ENCODE measurements at regions not wholly inside any gene's neighbourhood (a gene's known extent, or its start where the extent isn't known, plus 50 kb on each side); places are given as distances from the start of the nearest gene placed in this dataset.
"Not testable (repeated sequence)": the region's sequence is repeated elsewhere in the genome, so short reads cannot be mapped to it uniquely, and the experiment has no call there.

GRCh38 chr2:121818546-121818945 lies 63.1 kb downstream of the TSN start:
- no peak for DNase-seq

GRCh38 chr2:121819846-121820245 lies 64.4 kb downstream of the TSN start:
- no peak for DNase-seq

DNA sequence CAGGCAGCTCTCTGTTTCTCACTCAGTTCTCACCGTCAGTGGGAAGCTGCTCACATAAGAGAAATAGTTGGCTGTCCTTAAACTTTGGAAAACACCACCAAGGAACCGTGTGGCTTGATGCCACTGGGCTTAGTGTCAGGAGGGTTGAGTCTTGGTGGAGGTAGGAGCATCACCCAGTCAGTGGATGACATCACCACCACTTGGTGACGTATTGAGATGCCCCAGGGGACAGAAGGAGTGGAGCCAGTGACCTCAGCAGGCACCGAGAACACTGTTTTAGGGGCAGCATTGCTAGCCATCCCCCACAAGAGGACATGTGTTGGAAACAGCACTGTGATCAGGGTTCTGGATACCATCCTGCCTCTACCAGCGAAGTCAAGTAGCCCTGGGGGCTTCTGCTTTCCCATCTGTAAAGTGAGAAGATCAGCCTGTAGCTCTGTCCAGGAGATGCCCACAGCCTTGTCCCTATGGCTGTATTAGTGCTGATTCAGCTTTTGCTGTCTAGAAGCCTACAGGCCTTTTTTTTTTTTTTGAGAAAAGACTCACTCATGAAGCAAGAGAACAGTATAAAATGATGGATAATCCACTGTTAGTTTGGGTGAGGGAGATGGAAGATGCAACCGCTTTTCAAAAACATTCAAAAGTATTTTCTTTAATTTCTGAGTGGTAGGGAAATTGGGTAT lies 66.2 kb downstream of the TSN start:
- DNase-seq, result no peak

- DNase-seq, result no peak
Measured at GRCh38 chr2:121824264-121824663, 68.8 kb downstream of the TSN start.

GRCh38 chr2:121825003-121825950 lies 69.8 kb downstream of the TSN start:
- DNase-seq, result no peak

- DNase-seq, result no peak
Measured at GRCh38 chr2:121826036-121826435, 70.6 kb downstream of the TSN start.

DNA sequence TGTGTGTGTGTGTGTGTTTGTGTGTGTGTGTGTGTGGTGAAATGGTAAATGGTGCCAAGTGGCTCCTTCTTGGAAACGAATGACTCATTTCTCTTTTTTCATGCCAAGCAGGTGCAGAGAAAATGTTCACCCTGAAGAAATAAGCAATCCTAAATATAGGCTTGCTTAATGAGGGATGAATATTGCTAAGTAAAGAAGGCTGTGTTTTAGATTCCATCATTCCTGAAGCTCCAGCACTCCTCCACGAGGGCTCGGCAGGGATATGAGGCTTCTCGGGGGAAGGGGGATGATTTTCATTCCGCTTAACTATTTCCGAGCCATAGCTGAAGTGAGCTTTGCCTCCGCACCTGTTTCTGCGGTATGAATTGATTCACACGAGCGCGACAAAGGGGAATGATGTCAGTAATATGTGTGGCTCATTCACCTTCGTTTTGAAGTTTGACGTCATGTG lies 72.9 kb downstream of the TSN start:
- no peak for DNase-seq

- no peak for DNase-seq
Measured at GRCh38 chr2:121830809-121831208, 75.4 kb downstream of the TSN start.

DNA sequence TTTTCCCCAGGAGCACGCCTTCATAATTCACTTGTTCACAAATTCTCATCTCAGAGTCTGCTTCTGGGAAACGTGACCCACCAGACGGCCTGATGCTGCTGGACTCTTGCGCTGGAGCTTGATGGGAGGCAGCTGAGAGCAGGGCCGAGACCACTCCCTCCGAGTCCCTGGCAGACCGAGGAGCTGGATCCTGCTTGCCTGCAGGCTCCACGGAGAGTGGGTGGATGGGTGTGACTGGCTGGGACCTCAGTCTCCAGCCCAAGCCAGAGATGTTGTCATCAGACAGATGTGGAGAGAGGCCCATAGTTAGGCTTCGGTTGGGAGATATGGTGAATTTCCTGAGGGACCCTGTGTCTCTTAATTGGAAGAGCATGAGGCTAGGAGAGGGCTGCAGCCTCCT lies 76.4 kb downstream of the TSN start:
- DNase-seq, result no peak

DNA sequence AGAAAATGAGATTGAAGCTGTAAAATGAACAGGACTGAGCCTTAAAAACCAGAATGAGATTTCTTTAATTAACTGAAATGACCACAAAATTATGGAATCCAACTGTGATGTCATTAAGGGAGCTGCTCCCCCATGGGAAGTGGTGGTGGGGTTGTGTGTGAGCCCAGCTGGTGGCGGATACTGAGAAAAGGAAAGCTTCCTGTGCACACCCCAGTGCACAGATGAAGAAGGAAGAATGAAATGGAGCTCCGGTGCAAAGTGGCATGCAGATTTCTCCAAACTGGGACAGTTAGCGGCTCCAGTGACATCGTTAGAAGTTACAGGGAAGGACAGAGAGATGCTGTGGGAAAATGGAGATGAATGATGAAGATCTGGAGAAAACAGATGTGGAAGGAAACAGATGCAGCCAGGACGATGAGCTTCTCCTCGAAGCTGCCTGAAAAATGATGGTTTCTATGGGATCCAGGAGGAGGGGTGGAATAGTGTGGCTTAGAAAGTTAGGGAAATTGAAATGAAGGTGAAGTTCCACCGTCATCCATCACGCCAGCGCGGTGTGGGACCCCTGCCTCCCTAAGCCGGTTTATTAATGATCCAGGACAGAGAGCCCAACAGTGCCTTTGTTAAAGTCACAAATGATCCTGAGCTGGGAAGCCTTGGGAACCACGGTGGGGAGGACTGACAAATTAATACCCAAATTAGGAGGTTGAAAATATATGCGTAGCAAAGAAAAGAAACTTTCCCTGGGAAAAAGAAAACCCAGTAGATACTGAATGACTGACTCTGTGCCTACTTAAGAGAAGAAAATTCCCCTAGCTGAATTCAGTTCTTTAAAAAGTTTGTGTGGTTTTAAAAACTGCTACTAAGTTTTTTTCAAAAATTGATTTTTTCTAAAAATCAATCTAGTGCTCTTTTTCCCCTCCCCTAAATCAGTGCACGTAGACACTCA lies 77.2 kb downstream of the TSN start:
- no peak for DNase-seq

DNA sequence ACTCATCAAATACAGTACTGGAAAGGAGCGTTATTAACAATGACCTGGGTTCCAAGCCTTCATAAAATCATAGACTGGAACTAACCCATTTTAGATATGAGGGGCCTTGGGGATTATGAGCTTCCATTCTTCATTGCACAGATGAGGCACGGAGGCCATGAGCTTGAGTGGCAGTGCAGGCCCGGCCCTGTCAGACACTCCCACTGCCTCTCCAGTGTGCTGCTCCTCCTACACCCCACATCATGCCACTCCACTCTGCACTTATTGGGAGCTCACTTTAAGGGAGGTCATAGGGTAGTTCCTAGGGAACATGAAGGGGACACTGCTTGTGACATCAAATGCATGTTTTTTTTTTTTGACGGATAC lies 77.9 kb downstream of the TSN start:
- no peak for DNase-seq

DNA sequence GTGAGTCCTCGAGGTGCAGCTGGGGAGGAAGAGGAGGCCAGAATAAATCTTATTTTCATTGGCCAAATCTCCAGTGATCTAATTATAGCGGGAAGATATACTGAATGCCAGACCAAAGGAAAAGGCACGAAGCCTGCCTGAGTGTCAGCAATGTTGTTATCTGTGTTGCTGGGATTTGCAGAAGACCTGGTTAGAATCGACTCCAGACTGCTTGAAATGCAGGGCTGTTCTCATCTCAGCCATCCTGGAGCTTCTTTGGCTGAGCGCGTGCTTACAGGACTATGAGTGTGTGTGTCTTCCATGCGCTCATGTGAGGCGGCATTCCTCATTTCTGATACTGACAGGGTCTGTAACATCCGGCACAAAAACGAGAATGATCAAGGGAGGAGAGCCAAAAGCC lies 81.2 kb downstream of the TSN start:
- DNase-seq, result no peak

DNA sequence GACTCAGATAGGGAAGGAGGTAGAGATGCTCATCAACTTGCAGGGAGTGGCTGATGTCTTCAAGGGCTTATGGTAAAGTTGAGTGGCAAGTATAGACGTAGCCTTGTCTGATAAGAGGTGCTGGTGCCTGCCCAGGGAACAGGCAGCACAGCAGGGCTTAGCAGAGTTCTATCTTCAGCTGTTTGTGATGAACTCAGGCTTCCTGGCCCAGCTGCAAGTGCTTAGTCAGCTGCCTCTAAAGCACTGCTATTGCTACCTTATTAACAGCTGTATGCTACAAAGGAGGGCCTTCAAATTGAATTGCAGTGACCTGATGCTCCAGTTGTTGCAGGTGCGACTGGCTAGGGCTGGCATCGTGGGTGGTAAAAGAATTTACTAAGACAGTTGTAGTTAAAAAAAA lies 82.1 kb downstream of the TSN start:
- no peak for DNase-seq

DNA sequence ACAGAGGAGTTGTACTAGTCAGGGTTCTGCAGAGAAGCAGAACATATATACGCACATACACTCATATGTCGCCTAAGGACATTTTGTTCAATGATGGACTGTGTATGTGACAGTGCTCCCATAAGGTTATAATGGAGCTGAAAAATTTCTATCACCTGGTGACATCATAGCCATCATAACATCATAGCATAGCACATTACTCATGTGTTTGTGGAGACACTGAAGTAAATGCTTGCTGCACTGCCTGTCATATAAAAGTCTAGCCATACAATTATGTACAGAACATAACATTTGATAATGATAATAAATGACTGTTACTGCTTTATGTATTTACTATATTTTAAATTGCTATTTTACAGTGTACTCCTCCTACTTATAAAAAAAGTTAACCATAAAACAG lies 83.1 kb downstream of the TSN start:
- DNase-seq, result no peak

- DNase-seq, result no peak
Measured at GRCh38 chr2:121839584-121839983, 84.1 kb downstream of the TSN start.

- no peak for DNase-seq
Measured at GRCh38 chr2:121849236-121849635, 93.8 kb downstream of the TSN start.

GRCh38 chr2:121853149-121853548 lies 97.7 kb downstream of the TSN start:
- DNase-seq, result not testable (repeated sequence)

DNA sequence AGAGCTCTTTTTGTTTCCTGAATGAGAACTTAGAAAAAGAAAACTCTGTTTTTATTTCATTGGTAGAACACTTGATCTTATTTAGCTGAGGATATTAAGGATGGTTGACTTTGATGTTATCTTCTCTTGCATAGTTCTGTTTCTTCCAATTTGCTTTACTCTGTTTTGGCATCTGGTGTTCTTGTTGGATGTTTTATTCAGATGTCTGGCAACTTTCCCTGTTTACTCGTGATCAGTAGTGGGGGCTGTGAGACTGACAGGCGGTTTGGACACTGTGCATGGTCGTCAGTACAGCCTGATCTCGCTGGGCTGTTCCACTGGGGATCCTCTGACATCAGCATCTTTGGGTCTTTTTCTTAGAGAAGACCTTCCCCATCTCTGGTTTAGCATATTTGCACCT lies 100.1 kb downstream of the TSN start:
- no peak for DNase-seq

- DNase-seq, result no peak
Measured at GRCh38 chr2:121856360-121856759, 100.9 kb downstream of the TSN start.

DNA sequence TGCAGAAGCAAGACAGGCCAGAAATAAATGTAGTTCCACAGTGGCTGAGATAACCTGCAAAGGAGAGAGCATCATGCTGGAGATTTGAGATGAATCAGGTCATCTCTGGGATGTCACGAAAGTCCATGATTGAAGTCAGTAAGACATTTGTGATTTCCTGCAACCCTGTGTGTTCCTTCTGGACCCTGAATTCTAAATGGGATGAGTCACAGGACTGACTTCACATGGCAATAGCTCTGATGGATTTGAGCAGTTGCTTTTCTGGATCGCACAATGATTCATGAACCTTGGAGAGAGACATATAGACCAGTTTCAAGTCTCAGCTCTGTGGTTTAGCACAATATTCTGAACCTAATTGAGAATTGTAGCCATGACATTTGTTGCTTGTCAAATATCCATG lies 102.9 kb downstream of the TSN start:
- DNase-seq, result no peak

- no peak for DNase-seq
Measured at GRCh38 chr2:121858847-121859246, 103.4 kb downstream of the TSN start.

DNA sequence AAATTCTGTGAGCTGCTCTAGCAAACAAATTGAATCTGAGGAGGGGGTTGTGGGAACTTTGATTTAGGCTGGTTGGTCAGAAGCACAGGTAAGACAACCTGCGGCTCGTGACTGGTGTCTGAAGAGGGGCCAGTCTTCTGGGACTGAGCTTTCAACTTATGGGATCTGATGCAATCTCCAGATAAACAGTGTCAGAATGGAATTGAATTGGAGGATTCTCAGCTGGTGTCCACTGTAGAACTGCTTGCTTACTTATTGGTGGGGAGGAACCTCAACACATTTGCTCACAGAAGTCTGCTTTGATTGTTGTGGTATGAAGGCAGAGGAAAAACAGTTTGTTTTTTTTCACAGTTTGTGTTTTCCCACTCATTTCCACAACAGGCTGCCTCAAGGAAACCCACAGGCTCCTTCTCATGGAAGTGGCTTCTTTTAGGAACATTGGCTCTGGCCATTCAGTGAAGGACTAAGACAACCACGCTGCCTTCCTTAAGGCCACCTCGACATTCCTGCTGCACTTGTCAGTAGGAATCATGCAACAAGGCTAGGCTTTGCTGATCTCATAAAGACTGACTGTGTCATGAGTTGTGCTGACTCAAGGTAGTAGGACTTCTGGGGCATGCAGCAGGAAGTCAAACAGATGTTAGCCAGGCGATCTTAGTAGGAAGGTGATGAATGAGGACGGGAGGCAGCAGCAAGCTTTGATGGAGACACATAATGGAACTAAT lies 104.7 kb downstream of the TSN start:
- peak; percentile 11 to 37 (median 24) for DNase-seq

Measured in suppressor macrophage (primary cell).